SU-DHL-6 (cell line): ENCODE measurements at regions not wholly inside any gene's neighbourhood (a gene's known extent, or its start where the extent isn't known, plus 50 kb on each side); places are given as distances from the start of the nearest gene placed in this dataset.

Experiments
- H2AFZ ChIP-seq: fragments of 200-600 bp; sonication (generic); 2 replicates; pipeline ENCODE4 v1.6.1; 2014; ENCODE audit warnings: low read depth, mild to moderate bottlenecking, moderate library complexity, mixed read lengths, antibody characterized with exemption, low read length; ENCODE audit not compliant: severe bottlenecking
- H3F3A ChIP-seq: fragments of 200-600 bp; shearing (Covaris generic); 2 replicates; pipeline ENCODE4 v1.6.0; 2016; ENCODE audit warnings: antibody characterized with exemption, mild to moderate bottlenecking; ENCODE audit not compliant: insufficient read depth
- H3K27ac ChIP-seq: fragments of 200-600 bp; sonication (generic); 2 replicates; pipeline ENCODE4 v1.5.1; 2016; ENCODE audit warnings: low read depth, mild to moderate bottlenecking, low read length, moderate library complexity, mixed read lengths
- H3K27me3 ChIP-seq: fragments of 200-600 bp; sonication (generic), shearing (Covaris generic); 2 replicates; pipeline ENCODE4 v1.6.0; 2014; ENCODE audit warnings: mild to moderate bottlenecking, low read length
- H3K36me3 ChIP-seq: fragments of 200-600 bp; sonication (generic); 2 replicates; pipeline ENCODE4 v1.6.1; 2014; ENCODE audit warnings: mild to moderate bottlenecking, low read length, mixed read lengths
- H3K4me2 ChIP-seq: fragments of 300-600, 200-600 bp; shearing (Covaris generic), sonication (generic); 2 replicates; pipeline ENCODE4 v1.6.0; 2014; ENCODE audit warnings: low read length, low read depth, mild to moderate bottlenecking; ENCODE audit not compliant: poor library complexity, severe bottlenecking
- H3K4me3 ChIP-seq: fragments of 200-600 bp; sonication (generic); 2 replicates; pipeline ENCODE4 v1.5.1; 2014; ENCODE audit warnings: antibody characterized with exemption, low read length, mild to moderate bottlenecking, mixed read lengths; ENCODE audit not compliant: insufficient read depth, poor library complexity, severe bottlenecking
- H3K79me2 ChIP-seq: fragments of 200-600 bp; sonication (generic); 2 replicates; pipeline ENCODE4 v1.6.1; 2014; ENCODE audit warnings: mild to moderate bottlenecking, low read length, moderate library complexity; ENCODE audit not compliant: insufficient read depth
- H3K9ac ChIP-seq: fragments of 200-600 bp; sonication (generic); 2 replicates; pipeline ENCODE4 v1.7.0; 2014; ENCODE audit warnings: mild to moderate bottlenecking, low read length
- H3K9me2 ChIP-seq: fragments of 200-600 bp; sonication (generic); replicated peaks from 2 replicates; pipeline ENCODE4 v1.6.1; 2014; ENCODE audit warnings: low read length; ENCODE audit not compliant: insufficient read depth
- H3K9me3 ChIP-seq: fragments of 200-600 bp; sonication (generic); 2 replicates; pipeline ENCODE4 v1.6.1; 2014; ENCODE audit warnings: low read length, mixed read lengths; ENCODE audit not compliant: insufficient read depth
- H4K20me1 ChIP-seq: fragments of 200-600 bp; sonication (generic); 2 replicates; pipeline ENCODE4 v1.6.1; 2014; ENCODE audit warnings: low read depth, mild to moderate bottlenecking, antibody characterized with exemption, low read length, moderate library complexity, mixed read lengths
- CTCF ChIP-seq: fragments of 200-600 bp; sonication (generic); IDR thresholded peaks from one replicate; pipeline ENCODE4 v1.5.1; 2017; ENCODE audit warnings: antibody characterized with exemption, mild to moderate bottlenecking, low read length, moderate library complexity; ENCODE audit not compliant: insufficient read depth, poor library complexity, severe bottlenecking
- EZH2phosphoT487 ChIP-seq: fragments of 200-600 bp; sonication (generic), shearing (Covaris generic); conservative IDR thresholded peaks from 2 replicates; pipeline ENCODE4 v1.6.1; 2018; ENCODE audit warnings: mild to moderate bottlenecking, antibody characterized with exemption, low read length, moderate library complexity, mixed read lengths

- no peaks in the 10 kb centered on the region for H4K20me1 ChIP-seq
- no peak overlapping the region for H2AFZ ChIP-seq
- no peaks in the 10 kb centered on the region for H3F3A ChIP-seq
- H3K27me3 ChIP-seq: no peaks in the 10 kb centered on the region
- no peaks in the 10 kb centered on the region for H3K36me3 ChIP-seq
- no peak overlapping the region for H3K4me2 ChIP-seq
- no peaks in the 10 kb centered on the region for H3K9me3 ChIP-seq
- H3K79me2 ChIP-seq: no peaks in the 10 kb centered on the region
- H3K9me2 ChIP-seq: no peaks in the 10 kb centered on the region
- H3K9ac ChIP-seq: no peak overlapping the region
- no peak overlapping the region for H3K27ac ChIP-seq
- TF ChIP-seq CTCF (no peak), EZH2phosphoT487 (no peak)
- no peak overlapping the region for H3K4me3 ChIP-seq
These were observed 78.0 kb upstream of the STX18 start for GRCh38 chr4:4619821-4620220.

DNA sequence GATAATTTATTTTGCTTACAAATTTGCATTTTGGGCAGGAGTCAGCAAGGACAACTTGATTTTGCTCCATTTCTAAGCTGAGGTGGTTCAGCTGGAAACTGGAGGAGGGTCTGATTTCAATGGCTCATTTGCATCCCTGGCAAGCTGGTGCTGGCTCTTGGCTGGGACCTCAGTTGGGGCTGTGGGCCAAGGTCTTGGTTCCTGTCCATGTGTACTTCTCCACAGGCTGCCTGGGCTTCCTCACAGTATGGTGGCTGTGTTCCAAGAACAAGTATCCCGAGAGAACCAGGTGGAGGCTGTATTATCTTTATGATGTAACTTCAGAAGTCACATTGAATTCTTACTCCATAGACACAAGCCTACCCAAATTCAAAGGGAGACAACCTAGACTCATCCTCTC lies 77.0 kb upstream of the STX18 start:
- Histone ChIP-seq H3K79me2 (no peaks in the 10 kb centered on the region), H2AFZ (no peak overlapping the region), H3K9me3 (no peaks in the 10 kb centered on the region), H3K27ac (no peak overlapping the region), H3F3A (no peaks in the 10 kb centered on the region), H3K27me3 (no peaks in the 10 kb centered on the region), H3K4me2 (no peak overlapping the region), H3K9ac (no peak overlapping the region), H3K4me3 (no peak overlapping the region), H3K9me2 (no peaks in the 10 kb centered on the region), H3K36me3 (no peaks in the 10 kb centered on the region), H4K20me1 (no peaks in the 10 kb centered on the region)
- TF ChIP-seq EZH2phosphoT487 (no peak), CTCF (no peak)

DNA sequence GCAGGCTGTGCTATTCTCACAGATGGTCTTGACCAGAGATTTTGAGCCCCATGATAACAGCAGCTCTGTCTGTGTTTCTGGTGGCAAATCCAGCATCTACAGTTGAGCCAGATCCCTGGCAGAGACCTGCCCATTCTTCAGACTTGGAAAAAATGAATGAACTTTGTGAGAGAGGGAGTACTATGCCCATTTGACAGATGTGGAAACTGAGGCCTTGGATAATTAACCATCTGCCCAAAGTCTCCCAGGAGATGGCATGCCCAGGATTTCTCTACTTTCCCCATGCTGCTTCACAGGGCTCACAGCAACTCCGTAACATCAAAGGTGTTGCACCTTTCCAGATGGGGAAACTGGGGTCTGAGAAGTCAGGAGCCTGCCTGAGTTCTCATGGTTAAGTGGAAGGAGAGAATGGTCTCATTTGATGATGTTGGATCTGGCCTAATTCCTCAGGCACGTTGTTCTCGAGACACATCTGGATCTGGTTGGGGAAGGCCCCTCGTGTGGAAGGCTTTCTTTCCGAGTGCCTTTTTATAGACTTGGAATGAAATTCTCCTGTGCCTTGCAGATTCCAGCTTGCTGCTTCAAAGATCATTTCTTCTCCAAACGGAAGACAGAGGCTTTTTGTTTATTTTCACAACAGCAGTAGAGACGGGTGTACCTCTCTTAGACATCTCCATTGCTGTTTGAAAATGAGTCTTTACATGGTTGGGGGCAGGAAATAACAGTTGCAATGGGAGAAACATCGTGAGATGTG lies 73.3 kb upstream of the STX18 start:
- H4K20me1 ChIP-seq: no peaks in the 10 kb centered on the region
- no peaks in the 10 kb centered on the region for H3F3A ChIP-seq
- no peak overlapping the region for H3K4me2 ChIP-seq
- no peaks in the 10 kb centered on the region for H3K27me3 ChIP-seq
- no peak overlapping the region for H3K27ac ChIP-seq
- H3K4me3 ChIP-seq: no peak overlapping the region
- H3K79me2 ChIP-seq: no peaks in the 10 kb centered on the region
- H3K9me2 ChIP-seq: no peaks in the 10 kb centered on the region
- no peak overlapping the region for H3K9ac ChIP-seq
- H3K36me3 ChIP-seq: no peaks in the 10 kb centered on the region
- TF ChIP-seq CTCF (no peak), EZH2phosphoT487 (no peak)
- no peaks in the 10 kb centered on the region for H3K9me3 ChIP-seq
- H2AFZ ChIP-seq: no peak overlapping the region
